ENCODE measurements at regions not wholly inside any gene's neighbourhood (a gene's known extent, or its start where the extent isn't known, plus 50 kb on each side); places are given as distances from the start of the nearest gene placed in this dataset.

DNA sequence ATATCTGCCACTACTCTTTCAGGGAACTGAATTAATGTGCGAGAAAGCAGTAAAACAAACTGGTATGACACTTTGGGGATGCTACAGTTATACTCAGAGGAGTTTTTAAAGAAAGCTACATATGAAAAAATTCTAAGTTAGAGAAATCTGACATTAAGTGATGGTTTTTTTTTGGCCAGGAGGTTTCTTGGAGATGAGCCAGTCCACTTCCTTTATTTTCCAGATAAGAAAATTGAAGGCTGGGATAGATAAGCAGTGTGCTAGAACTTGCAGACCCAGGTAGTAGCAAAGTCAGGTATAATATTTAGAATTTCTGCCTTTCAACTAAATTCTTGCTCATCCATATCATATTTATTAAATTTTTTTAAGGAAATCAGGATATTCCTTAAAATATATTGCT, 106.8 kb downstream of the FAT4 start:
- DNase-seq (no peak), ATAC-seq (ENCODE audit: low FRiP score) (no peak)
- H3K4me1 ChIP-seq (ENCODE audit: control insufficient read depth in 1 of 2, insufficient read depth in 2 of 2, low read length in 2 of 2), result no peaks in the 10 kb centered on the region
- peaks cover 0 to 5% of the 10 kb centered on the region in 2 donors for H3K36me3 ChIP-seq (ENCODE audit: control insufficient read depth in 1 of 2, insufficient read depth in 2 of 2, low read length in 1 of 2)
- WGBS, 2 donors, result 74 to 79% methylated on average over 1 of the region's 1 CpG
- H3K4me3 ChIP-seq (ENCODE audit: low read length in 2 of 2), result no peak overlapping the region
- H3K9me3 ChIP-seq (ENCODE audit: control insufficient read depth, low read length), result no peaks in the 10 kb centered on the region
- H3K27me3 ChIP-seq (ENCODE audit: control insufficient read depth in 1 of 2, insufficient read depth in 2 of 2, low read length in 1 of 2), result no peaks in the 10 kb centered on the region
- intact Hi-C loops (cut with DNase I), result no loop called here
- no peak overlapping the region for H3K27ac ChIP-seq (ENCODE audit: low read depth in 1 of 2, low read length in 2 of 2)

DNA sequence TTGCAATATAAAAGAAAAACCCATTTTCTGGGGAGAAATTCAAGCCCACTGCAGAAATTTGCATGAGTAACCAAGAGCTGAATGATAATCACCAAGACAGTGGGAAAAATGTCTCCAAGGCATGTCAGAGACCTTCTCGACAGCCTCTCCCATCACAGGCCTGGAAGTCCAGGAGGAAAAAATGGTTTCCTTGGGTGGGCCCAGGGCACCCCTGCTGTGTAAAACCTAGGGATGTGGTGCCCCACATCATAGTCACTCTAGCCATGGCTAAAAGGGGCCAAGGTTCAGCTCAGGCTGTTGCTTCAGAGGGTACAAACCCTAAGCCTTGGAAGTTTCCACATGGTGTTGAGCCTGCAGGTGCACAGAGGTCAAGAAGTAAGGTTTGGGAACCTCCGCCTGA, 108.4 kb downstream of the FAT4 start:
- WGBS, 2 donors, result 98 to 100% methylated on average over 2 of the region's 2 CpGs
- no peaks in the 10 kb centered on the region for H3K9me3 ChIP-seq (ENCODE audit: control insufficient read depth, low read length)
- ATAC-seq (ENCODE audit: low FRiP score) (no peak), DNase-seq (no peak)
- H3K27me3 ChIP-seq (ENCODE audit: control insufficient read depth in 1 of 2, insufficient read depth in 2 of 2, low read length in 1 of 2), result no peaks in the 10 kb centered on the region
- no peak overlapping the region for H3K27ac ChIP-seq (ENCODE audit: low read depth in 1 of 2, low read length in 2 of 2)
- peaks cover 0 to 2% of the 10 kb centered on the region in 2 donors for H3K36me3 ChIP-seq (ENCODE audit: control insufficient read depth in 1 of 2, insufficient read depth in 2 of 2, low read length in 1 of 2)
- H3K4me1 ChIP-seq (ENCODE audit: control insufficient read depth in 1 of 2, insufficient read depth in 2 of 2, low read length in 2 of 2), result no peaks in the 10 kb centered on the region
- H3K4me3 ChIP-seq (ENCODE audit: low read length in 2 of 2), result no peak overlapping the region
- intact Hi-C loops (cut with DNase I), result no loop called here

DNA sequence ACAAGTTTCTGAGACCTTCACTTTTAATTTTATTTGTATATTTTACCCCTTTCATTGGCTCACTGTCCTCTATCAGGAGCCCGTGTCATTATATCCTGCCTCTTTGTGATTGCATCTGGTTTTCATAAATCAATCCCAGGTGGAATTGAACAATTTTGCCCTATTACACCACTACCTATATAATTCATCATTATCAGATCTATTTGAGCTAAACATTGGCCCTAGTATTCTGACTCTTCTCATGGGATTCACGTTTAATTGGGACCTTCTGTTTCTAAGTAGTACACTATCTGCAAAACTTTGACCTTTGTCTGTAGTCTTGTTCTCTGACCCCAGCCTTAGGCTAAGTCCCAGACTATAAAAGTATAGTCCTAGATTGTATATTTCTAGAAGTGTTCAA, 114.1 kb downstream of the FAT4 start:
- 77% methylated on average over 2 of the region's 2 CpGs for WGBS, 2 donors
- Histone ChIP-seq H3K4me1 (ENCODE audit: control insufficient read depth in 1 of 2, insufficient read depth in 2 of 2, low read length in 2 of 2) (no peaks in the 10 kb centered on the region), H3K27me3 (ENCODE audit: control insufficient read depth in 1 of 2, insufficient read depth in 2 of 2, low read length in 1 of 2) (no peaks in the 10 kb centered on the region), H3K36me3 (ENCODE audit: control insufficient read depth in 1 of 2, insufficient read depth in 2 of 2, low read length in 1 of 2) (no peaks in the 10 kb centered on the region), H3K4me3 (ENCODE audit: low read length in 2 of 2) (no peak overlapping the region), H3K9me3 (ENCODE audit: control insufficient read depth, low read length) (no peaks in the 10 kb centered on the region), H3K27ac (ENCODE audit: low read depth in 1 of 2, low read length in 2 of 2) (no peak overlapping the region)
- intact Hi-C loops (cut with DNase I), result no loop called here
- DNase-seq, result no peak
- no peak for ATAC-seq (ENCODE audit: low FRiP score)

DNA sequence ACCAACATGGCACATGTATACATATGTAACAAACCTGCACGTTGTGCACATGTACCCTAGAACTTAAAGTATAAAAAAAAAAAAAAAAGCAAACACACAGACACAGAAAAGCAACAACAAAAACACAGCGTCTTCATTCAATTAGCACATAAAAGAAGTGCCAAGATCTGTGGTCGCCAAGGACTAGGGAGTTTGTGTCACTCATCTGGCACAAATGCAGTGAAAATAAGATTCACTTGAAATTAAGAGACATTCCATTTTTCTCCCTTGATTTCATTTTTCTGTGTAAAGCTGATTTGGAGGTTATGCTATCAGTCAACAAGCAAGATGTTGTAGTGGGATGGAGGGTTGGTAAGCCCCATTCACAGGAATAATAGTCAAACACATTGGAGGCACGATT, 115.3 kb downstream of the FAT4 start:
- WGBS, 2 donors, result 71 to 78% methylated on average over 4 of the region's 4 CpGs
- ATAC-seq (ENCODE audit: low FRiP score), result no peak

DNA sequence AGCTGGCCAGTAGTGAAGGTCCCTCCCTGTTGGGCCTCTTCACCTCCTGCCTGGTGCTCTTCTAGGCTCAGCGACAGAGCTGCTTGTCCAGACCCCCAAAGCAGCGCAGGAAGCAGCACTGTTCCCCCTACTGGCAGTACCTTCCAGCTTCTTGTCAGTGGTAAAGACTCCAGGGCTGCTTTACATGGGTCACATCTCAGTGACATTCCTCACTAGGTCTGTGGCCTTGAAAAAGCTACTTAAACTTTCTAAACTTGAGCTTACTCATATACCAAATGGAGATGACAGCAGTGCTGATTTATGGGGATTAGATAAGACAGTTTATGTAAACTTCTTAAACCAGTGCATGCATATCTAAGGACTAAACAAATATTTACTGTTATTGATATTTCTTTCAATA, 117.3 kb downstream of the FAT4 start:
- no peaks in the 10 kb centered on the region for H3K27me3 ChIP-seq (ENCODE audit: control insufficient read depth in 1 of 2, insufficient read depth in 2 of 2, low read length in 1 of 2)
- no peaks in the 10 kb centered on the region for H3K4me1 ChIP-seq (ENCODE audit: control insufficient read depth in 1 of 2, insufficient read depth in 2 of 2, low read length in 2 of 2)
- no peaks in the 10 kb centered on the region for H3K9me3 ChIP-seq (ENCODE audit: control insufficient read depth, low read length)
- WGBS, 2 donors, result 59 to 72% methylated on average over 2 of the region's 2 CpGs
- peaks cover 3% of the 10 kb centered on the region in 2 donors for H3K36me3 ChIP-seq (ENCODE audit: control insufficient read depth in 1 of 2, insufficient read depth in 2 of 2, low read length in 1 of 2)
- no peak overlapping the region for H3K4me3 ChIP-seq (ENCODE audit: low read length in 2 of 2)
- no peak for DNase-seq
- intact Hi-C loops (cut with DNase I), result no loop called here
- H3K27ac ChIP-seq (ENCODE audit: low read depth in 1 of 2, low read length in 2 of 2), result no peak overlapping the region
- no peak for ATAC-seq (ENCODE audit: low FRiP score)

More for the DNA sequence above, 115.3 kb downstream of the FAT4 start:
- H3K4me3 ChIP-seq (ENCODE audit: low read length in 2 of 2), result no peak overlapping the region
- H3K9me3 ChIP-seq (ENCODE audit: control insufficient read depth, low read length), result no peaks in the 10 kb centered on the region
- no peak for DNase-seq
- peaks cover 3% of the 10 kb centered on the region in 2 donors for H3K36me3 ChIP-seq (ENCODE audit: control insufficient read depth in 1 of 2, insufficient read depth in 2 of 2, low read length in 1 of 2)
- H3K27ac ChIP-seq (ENCODE audit: low read depth in 1 of 2, low read length in 2 of 2), result no peak overlapping the region
- intact Hi-C loops (cut with DNase I), result no loop called here
- no peaks in the 10 kb centered on the region for H3K27me3 ChIP-seq (ENCODE audit: control insufficient read depth in 1 of 2, insufficient read depth in 2 of 2, low read length in 1 of 2)
- no peaks in the 10 kb centered on the region for H3K4me1 ChIP-seq (ENCODE audit: control insufficient read depth in 1 of 2, insufficient read depth in 2 of 2, low read length in 2 of 2)

DNA sequence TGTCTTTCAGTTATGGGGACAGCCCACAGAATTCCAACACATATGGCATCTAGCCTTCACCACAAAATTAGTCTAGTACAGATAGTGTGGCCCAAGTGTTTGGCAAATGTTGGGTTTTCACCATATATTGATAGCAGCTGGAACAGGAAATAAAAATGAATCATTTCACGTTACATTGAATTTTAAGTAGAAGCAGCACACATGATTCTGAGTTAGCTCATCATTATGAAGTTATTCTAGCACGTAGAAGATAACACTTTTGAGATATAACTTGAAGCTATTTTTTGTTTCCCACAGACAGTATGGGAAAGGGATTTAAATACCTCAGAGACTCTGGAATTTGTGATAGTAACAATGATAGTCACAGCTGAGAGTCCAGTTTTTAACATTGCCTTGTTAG, 118.7 kb downstream of the FAT4 start:
- intact Hi-C loops (cut with DNase I), result no loop called here
- WGBS, 2 donors, result 16 to 22% methylated on average over 2 of the region's 2 CpGs
- H3K27ac ChIP-seq (ENCODE audit: low read depth in 1 of 2, low read length in 2 of 2), result no peak overlapping the region
- H3K9me3 ChIP-seq (ENCODE audit: control insufficient read depth, low read length), result no peaks in the 10 kb centered on the region
- H3K27me3 ChIP-seq (ENCODE audit: control insufficient read depth in 1 of 2, insufficient read depth in 2 of 2, low read length in 1 of 2), result no peaks in the 10 kb centered on the region
- no peak for DNase-seq
- no peak overlapping the region for H3K4me3 ChIP-seq (ENCODE audit: low read length in 2 of 2)
- no peaks in the 10 kb centered on the region for H3K4me1 ChIP-seq (ENCODE audit: control insufficient read depth in 1 of 2, insufficient read depth in 2 of 2, low read length in 2 of 2)
- peaks cover 3% of the 10 kb centered on the region in 2 donors for H3K36me3 ChIP-seq (ENCODE audit: control insufficient read depth in 1 of 2, insufficient read depth in 2 of 2, low read length in 1 of 2)
- ATAC-seq (ENCODE audit: low FRiP score), result no peak

DNA sequence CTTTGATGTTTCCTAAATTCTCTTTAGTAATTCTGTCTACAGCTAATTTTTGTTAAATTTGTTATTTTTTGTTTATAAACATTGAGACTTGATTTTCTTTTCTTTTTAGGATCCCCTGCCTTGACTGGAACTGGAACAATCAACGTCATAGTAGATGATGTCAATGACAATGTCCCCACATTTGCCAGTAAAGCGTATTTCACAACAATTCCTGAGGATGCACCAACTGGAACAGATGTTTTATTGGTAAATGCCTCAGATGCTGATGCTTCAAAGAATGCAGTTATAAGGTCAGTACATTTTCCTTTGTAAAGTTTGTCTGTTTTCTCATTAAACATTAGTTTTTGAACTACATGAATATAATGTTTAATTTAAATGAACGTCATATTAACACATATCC, 119.4 kb downstream of the FAT4 start:
- WGBS, 2 donors, result 94 to 96% methylated on average over 3 of the region's 3 CpGs
- intact Hi-C loops (cut with DNase I), result no loop called here

DNA sequence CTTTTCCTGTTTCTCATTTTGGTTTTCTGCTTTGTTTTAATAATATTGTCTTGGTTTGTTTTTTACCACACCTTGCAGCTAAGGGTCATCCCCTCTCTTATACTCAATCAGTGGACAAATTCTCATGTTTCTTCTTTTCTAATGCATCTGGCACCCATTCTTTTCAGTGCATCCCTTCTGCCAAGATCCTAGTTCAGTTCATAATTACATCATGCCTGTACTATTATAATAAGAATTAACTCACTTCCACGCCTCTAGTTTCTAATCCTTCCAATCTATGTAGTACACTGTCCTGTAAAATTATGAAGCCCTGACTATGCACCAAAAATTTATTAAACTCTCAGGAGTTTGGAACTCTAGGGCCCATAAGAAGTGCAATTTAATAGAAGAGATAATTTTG, 126.1 kb downstream of the FAT4 start:
- no peaks in the 10 kb centered on the region for H3K9me3 ChIP-seq (ENCODE audit: control insufficient read depth, low read length)
- no peaks in the 10 kb centered on the region for H3K36me3 ChIP-seq (ENCODE audit: control insufficient read depth in 1 of 2, insufficient read depth in 2 of 2, low read length in 1 of 2)
- WGBS, 2 donors, result 19 to 24% methylated on average over 1 of the region's 1 CpG
- intact Hi-C loops (cut with DNase I), result no loop called here
- ATAC-seq (ENCODE audit: low FRiP score), result no peak
- peaks cover 0 to 1% of the 10 kb centered on the region in 2 donors for H3K4me1 ChIP-seq (ENCODE audit: control insufficient read depth in 1 of 2, insufficient read depth in 2 of 2, low read length in 2 of 2)
- H3K27ac ChIP-seq (ENCODE audit: low read depth in 1 of 2, low read length in 2 of 2), result no peak overlapping the region
- H3K4me3 ChIP-seq (ENCODE audit: low read length in 2 of 2), result no peak overlapping the region
- H3K27me3 ChIP-seq (ENCODE audit: control insufficient read depth in 1 of 2, insufficient read depth in 2 of 2, low read length in 1 of 2), result no peaks in the 10 kb centered on the region
- DNase-seq, result no peak

More for the DNA sequence above, 119.4 kb downstream of the FAT4 start:
- H3K27ac ChIP-seq (ENCODE audit: low read depth in 1 of 2, low read length in 2 of 2), result no peak overlapping the region
- DNase-seq (no peak), ATAC-seq (ENCODE audit: low FRiP score) (no peak)
- H3K4me1 ChIP-seq (ENCODE audit: control insufficient read depth in 1 of 2, insufficient read depth in 2 of 2, low read length in 2 of 2), result no peaks in the 10 kb centered on the region
- H3K27me3 ChIP-seq (ENCODE audit: control insufficient read depth in 1 of 2, insufficient read depth in 2 of 2, low read length in 1 of 2), result no peaks in the 10 kb centered on the region
- no peaks in the 10 kb centered on the region for H3K9me3 ChIP-seq (ENCODE audit: control insufficient read depth, low read length)
- no peak overlapping the region for H3K4me3 ChIP-seq (ENCODE audit: low read length in 2 of 2)
- peaks cover 3% of the 10 kb centered on the region in 2 donors for H3K36me3 ChIP-seq (ENCODE audit: control insufficient read depth in 1 of 2, insufficient read depth in 2 of 2, low read length in 1 of 2)

DNA sequence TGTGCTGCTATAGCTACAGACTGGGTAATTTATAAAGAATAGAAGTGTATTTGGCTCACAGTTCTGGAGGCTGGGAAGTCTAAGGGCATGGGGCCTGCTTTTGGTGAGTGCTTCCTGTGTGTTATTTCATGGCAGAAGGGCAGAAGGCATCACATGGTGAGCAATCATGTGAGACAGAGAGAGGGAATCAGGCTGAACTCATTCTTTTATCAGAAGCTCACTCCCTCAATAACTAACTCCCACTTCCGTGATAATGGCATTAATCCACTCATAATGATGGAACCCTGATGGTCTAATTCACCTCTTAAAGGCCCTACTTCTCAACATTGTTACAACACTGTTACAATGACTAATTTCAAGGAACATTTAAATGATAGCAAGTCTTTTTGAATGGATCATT, 129.4 kb downstream of the FAT4 start:
- H3K4me1 ChIP-seq (ENCODE audit: control insufficient read depth in 1 of 2, insufficient read depth in 2 of 2, low read length in 2 of 2), result peaks cover 0 to 1% of the 10 kb centered on the region in 2 donors
- no peaks in the 10 kb centered on the region for H3K27me3 ChIP-seq (ENCODE audit: control insufficient read depth in 1 of 2, insufficient read depth in 2 of 2, low read length in 1 of 2)
- ATAC-seq (ENCODE audit: low FRiP score) (no peak), DNase-seq (no peak)
- peaks cover 0 to 3% of the 10 kb centered on the region in 2 donors for H3K36me3 ChIP-seq (ENCODE audit: control insufficient read depth in 1 of 2, insufficient read depth in 2 of 2, low read length in 1 of 2)
- intact Hi-C loops (cut with DNase I), result no loop called here
- H3K9me3 ChIP-seq (ENCODE audit: control insufficient read depth, low read length), result no peaks in the 10 kb centered on the region
- 93 to 97% methylated on average over 1 of the region's 1 CpG for WGBS, 2 donors
- no peak overlapping the region for H3K4me3 ChIP-seq (ENCODE audit: low read length in 2 of 2)
- no peak overlapping the region for H3K27ac ChIP-seq (ENCODE audit: low read depth in 1 of 2, low read length in 2 of 2)
